VCaP (cell line): ENCODE measurements at regions not wholly inside any gene's neighbourhood (a gene's known extent, or its start where the extent isn't known, plus 50 kb on each side); places are given as distances from the start of the nearest gene placed in this dataset.

Experiments used
- H3K27ac ChIP-seq: fragments of 450-650 bp; 2 replicates; pipeline ENCODE4 v1.5.1; 2017
- CTCF ChIP-seq: fragments of 450-650 bp; conservative IDR thresholded peaks from 2 replicates; pipeline ENCODE4 v1.5.1; 2017; ENCODE audit warnings: mild to moderate bottlenecking, moderate library complexity

GRCh38 chr9:106307670-106308069, 555.3 kb upstream of the ZNF462 start:
- no peak for TF ChIP-seq CTCF
- no peak overlapping the region for H3K27ac ChIP-seq

GRCh38 chr9:106309925-106310324, 553.0 kb upstream of the ZNF462 start:
- no peak for TF ChIP-seq CTCF
- no peak overlapping the region for H3K27ac ChIP-seq

GRCh38 chr9:106310782-106311181, 552.2 kb upstream of the ZNF462 start:
- TF ChIP-seq CTCF, result no peak
- H3K27ac ChIP-seq, result no peak overlapping the region

- no peak overlapping the region for H3K27ac ChIP-seq
- TF ChIP-seq CTCF, result no peak
These were observed 550.1 kb upstream of the ZNF462 start for GRCh38 chr9:106312906-106313305.

GRCh38 chr9:106314476-106314875, 548.5 kb upstream of the ZNF462 start:
- TF ChIP-seq CTCF, result no peak
- no peak overlapping the region for H3K27ac ChIP-seq

GRCh38 chr9:106321394-106322180, 541.4 kb upstream of the ZNF462 start:
- H3K27ac ChIP-seq, result no peak overlapping the region
- TF ChIP-seq CTCF, result no peak

- TF ChIP-seq CTCF, result no peak
- H3K27ac ChIP-seq, result no peak overlapping the region
These were observed 540.2 kb upstream of the ZNF462 start for GRCh38 chr9:106322706-106323245.
